IPS-18a (cell line): ENCODE measurements at regions not wholly inside any gene's neighbourhood (a gene's known extent, or its start where the extent isn't known, plus 50 kb on each side); places are given as distances from the start of the nearest gene placed in this dataset.
"Not testable (repeated sequence)": the region's sequence is repeated elsewhere in the genome, so short reads cannot be mapped to it uniquely, and the experiment has no call there.

Source experiments
- H3K27ac ChIP-seq: one replicate; pipeline ENCODE4 v1.5.1; 2013; ENCODE audit warnings: low read length
- H3K27me3 ChIP-seq: one replicate; pipeline ENCODE4 v1.6.1; 2013; ENCODE audit warnings: mild to moderate bottlenecking, low read length; ENCODE audit not compliant: control insufficient read depth, insufficient read depth
- H3K36me3 ChIP-seq: one replicate; pipeline ENCODE4 v1.6.1; 2013; ENCODE audit warnings: low read depth, low read length; ENCODE audit not compliant: control insufficient read depth
- H3K4me1 ChIP-seq: one replicate; pipeline ENCODE4 v1.6.1; 2013; ENCODE audit warnings: low read depth, low read length; ENCODE audit not compliant: control insufficient read depth
- H3K4me3 ChIP-seq: one replicate; pipeline ENCODE4 v1.5.1; 2013; ENCODE audit warnings: low read length
- H3K9ac ChIP-seq: one replicate; pipeline ENCODE4 v1.6.1; 2013; ENCODE audit warnings: mild to moderate bottlenecking, low read length, moderate library complexity
- H3K9me3 ChIP-seq: one replicate; pipeline ENCODE4 v1.6.1; 2013; ENCODE audit warnings: low read depth, low read length; ENCODE audit not compliant: control insufficient read depth

DNA sequence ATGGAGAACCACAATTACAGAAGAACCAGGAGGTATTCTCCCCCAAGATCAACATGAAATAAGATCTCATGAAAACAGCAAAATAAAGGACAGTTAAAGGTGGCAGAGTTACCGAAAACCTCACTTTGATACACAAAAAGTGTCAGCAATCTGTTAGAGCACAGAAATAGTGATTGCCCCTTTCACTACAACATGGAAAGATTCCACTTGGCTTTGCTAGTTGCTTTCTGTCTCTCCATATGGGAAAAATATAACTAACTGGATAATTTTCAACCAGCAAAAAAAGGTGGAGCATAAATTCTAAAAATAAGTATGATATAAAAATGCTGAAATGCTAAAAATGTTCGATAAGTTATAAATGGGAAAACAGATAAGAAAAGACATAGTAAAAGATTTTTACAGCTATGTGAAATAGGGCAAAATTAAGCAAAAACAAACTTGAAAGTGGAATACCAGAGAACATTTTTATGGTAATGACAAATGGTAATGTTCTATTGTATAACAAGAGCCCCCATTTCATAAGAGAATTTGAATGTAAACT, 90.2 kb downstream of the GPR85 start:
- H3K36me3 ChIP-seq, result no peaks in the 10 kb centered on the region
- no peaks in the 10 kb centered on the region for H3K9me3 ChIP-seq
- no peaks in the 10 kb centered on the region for H3K27me3 ChIP-seq
- H3K4me1 ChIP-seq, result no peaks in the 10 kb centered on the region
- H3K9ac ChIP-seq, result no peak overlapping the region
- H3K4me3 ChIP-seq, result no peak overlapping the region
- no peak overlapping the region for H3K27ac ChIP-seq

DNA sequence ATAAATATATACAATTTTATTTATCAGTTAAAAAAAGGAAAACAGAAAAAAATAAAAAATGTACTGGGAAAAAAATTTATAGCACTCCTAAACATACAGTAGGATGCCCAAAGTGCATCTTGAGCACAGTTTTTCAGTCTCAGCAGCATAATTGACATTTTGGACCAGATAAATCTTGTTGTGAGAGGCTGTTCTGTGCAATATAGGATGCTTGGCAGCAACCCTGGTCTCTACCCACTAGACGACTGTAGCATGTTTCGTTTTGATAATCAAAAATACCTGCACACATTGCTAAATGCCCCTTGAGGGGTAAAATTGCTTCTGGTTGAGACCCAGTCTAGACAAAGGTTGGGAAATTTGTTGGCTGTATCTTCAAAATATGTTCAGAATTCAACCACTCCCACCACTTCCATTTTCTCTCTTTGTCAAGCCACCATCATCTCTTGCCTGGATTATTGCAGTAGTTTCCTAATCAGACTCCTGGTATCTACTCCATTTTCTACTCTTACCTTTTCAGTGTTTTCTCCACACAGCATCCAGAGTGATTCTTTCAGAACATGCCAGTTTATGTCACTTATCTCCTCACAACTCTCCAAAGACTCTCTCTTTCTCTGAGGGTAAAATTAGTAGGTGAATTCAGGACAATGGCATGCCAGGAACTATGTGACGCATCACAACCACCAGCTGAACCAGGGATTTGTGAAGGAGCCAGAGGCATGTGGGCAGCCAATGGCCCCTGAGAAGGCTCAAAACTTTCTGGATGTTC, 91.4 kb downstream of the GPR85 start:
- Histone ChIP-seq H3K9ac (no peak overlapping the region), H3K4me1 (no peaks in the 10 kb centered on the region), H3K4me3 (no peak overlapping the region), H3K36me3 (no peaks in the 10 kb centered on the region), H3K27me3 (no peaks in the 10 kb centered on the region), H3K27ac (no peak overlapping the region), H3K9me3 (no peaks in the 10 kb centered on the region)

DNA sequence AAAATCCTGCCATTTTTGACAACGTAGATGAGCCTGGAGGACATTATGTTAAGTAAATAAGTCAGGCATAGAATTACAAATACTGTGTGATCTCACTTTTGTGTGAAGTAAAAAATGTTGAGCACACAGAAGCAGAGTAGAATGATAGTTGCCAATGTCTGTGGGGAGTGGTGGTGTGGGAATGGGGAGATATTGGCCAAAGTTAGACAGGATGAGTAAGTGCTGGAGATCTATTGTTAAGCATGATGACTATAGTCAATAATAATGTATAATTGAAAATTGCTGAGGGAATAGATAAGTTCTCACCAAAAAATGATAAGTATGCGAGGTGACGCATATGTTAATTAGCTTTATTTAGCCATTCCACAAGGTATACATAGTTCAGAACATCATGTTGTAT, 92.0 kb downstream of the GPR85 start:
- no peak overlapping the region for H3K27ac ChIP-seq
- H3K9me3 ChIP-seq, result no peaks in the 10 kb centered on the region
- H3K4me3 ChIP-seq, result no peak overlapping the region
- no peaks in the 10 kb centered on the region for H3K36me3 ChIP-seq
- H3K27me3 ChIP-seq, result no peaks in the 10 kb centered on the region
- no peak overlapping the region for H3K9ac ChIP-seq
- H3K4me1 ChIP-seq, result no peaks in the 10 kb centered on the region

DNA sequence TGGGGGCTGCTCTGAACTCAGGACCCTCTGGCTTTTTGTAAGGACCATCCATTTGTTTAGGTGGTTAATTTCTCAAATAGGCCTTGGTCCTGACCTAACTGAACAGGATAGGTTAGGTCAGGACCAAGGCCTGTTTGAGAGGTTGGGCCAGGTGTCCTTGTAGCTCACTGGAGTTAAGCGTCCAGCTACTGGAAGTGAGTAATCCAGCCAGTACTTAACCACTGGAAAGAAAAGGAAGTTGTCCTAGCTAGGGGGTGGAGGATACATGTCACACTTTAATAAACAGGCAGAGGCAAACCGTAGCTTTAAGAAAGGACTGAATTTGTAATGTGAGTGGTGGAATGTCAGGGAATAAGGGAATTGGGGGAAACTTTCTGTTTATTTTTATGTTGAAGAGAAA, 96.0 kb downstream of the GPR85 start:
- Histone ChIP-seq H3K36me3 (no peaks in the 10 kb centered on the region), H3K27ac (no peak overlapping the region), H3K27me3 (no peaks in the 10 kb centered on the region), H3K4me3 (no peak overlapping the region), H3K9me3 (no peaks in the 10 kb centered on the region), H3K9ac (no peak overlapping the region), H3K4me1 (peaks cover 8% of the 10 kb centered on the region)

DNA sequence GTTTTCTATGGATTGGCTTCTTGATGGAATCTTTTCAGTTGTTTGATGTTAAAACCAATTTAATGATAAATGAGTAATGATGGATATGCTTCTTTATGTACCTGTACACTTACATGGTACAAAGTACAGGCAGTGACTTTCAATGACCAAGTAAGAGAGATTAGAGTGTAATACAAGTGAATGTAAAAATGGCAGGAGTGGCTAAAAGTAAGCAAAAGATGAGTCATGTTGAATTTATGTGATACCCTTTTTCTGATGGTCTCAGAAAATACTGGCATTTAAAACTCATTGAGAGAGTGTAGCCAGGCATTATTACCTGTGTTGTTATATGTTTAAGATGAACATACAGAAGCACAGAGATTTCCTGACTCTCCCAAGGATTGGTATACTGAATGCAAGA, 97.1 kb downstream of the GPR85 start:
- no peaks in the 10 kb centered on the region for H3K9me3 ChIP-seq
- H3K4me1 ChIP-seq, result peaks cover 10% of the 10 kb centered on the region
- H3K27ac ChIP-seq, result no peak overlapping the region
- no peaks in the 10 kb centered on the region for H3K27me3 ChIP-seq
- no peak overlapping the region for H3K9ac ChIP-seq
- H3K36me3 ChIP-seq, result no peaks in the 10 kb centered on the region
- no peak overlapping the region for H3K4me3 ChIP-seq

DNA sequence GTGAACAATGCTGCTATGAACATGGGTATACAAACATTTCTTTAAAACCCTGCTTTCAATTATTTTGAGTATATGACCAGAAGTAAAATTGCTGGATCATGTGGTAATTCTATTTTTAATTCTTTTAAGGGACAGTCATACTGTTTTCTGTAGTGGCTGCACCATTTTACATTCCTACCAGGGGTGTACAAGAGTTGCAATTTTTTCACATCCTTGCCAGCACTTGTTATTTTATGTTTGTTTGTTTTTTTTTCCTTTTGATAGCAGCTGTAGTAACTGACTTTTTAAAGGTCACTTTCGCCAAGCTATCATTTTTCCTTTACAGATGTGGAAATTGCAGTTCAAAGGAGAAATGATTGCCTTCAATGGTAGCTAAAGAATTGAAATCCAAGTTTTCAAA, 99.5 kb downstream of the GPR85 start:
- H3K27me3 ChIP-seq, result no peaks in the 10 kb centered on the region
- no peaks in the 10 kb centered on the region for H3K9me3 ChIP-seq
- no peak overlapping the region for H3K27ac ChIP-seq
- H3K9ac ChIP-seq, result no peak overlapping the region
- no peaks in the 10 kb centered on the region for H3K36me3 ChIP-seq
- H3K4me3 ChIP-seq, result no peak overlapping the region
- peaks cover 10% of the 10 kb centered on the region for H3K4me1 ChIP-seq

DNA sequence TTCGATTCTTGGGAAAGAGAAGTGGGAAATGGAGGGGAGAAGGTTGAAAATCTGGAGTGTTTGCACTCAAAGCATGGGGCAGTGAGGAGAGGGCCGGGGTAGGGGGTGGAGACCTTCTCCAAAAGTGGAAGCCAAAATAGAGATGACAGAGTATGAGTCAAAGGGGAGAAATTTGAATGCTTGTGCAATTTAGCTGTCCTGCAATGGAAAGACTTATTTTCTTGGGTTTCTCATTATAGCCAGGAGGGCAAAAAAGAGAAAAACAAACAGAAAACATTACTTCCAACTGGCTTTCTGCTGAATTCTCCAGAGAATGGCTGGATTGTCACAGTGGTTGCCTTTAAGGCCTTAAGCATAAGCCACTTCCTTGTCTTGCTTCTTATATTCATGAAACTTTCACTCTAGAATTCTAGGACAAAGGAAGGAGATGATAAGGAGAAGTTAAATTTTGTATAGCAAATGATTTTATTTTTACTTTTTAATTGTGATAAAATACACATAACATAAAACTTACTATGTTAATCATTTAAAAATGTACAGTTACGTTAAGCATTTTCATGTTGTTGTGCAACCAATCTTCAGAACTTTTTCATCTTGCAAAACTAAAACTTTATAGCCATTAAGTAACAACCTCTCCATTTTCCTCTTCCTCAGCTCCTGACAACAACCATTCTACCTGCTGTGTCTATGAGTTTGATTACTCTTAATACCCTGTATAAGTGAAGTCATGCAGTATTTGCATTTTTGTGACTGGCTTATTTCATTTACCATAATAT, 100.2 kb downstream of the GPR85 start:
- Histone ChIP-seq H3K27me3 (no peaks in the 10 kb centered on the region), H3K4me1 (peaks cover 10% of the 10 kb centered on the region), H3K9ac (no peak overlapping the region), H3K4me3 (no peak overlapping the region), H3K9me3 (no peaks in the 10 kb centered on the region), H3K27ac (no peak overlapping the region), H3K36me3 (no peaks in the 10 kb centered on the region)

DNA sequence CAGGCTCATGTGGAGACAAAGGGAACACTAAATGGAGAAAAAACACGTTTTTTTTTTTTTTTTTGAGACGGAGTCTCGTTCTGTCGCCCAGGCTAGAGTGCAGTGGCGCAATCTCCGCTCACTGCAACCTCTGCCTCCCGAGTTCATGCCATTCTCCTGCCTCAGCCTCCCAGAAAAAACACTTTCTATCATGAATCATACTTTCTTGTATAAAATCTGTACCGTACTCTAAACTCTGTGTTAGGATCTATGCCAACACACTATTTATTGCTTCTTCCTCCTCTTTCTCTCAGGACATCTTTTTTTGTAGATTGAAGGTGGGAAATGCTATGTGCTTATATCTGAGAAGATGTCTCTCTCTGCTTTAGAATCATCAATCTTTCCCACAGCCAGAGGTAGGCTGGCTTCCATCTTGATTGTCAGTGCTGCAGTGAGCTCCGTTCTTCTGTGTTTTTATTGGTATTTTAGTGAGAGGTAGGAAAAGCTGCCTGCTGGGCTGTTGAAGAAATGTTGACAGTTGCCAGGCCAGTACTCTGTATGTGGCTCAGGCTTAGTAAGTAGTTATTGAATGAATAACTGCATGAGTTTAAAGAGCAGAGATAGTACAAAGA, 101.1 kb downstream of the GPR85 start:
- Histone ChIP-seq H3K9ac (no peak overlapping the region), H3K36me3 (no peaks in the 10 kb centered on the region), H3K4me3 (no peak overlapping the region), H3K4me1 (peaks cover 10% of the 10 kb centered on the region), H3K9me3 (no peaks in the 10 kb centered on the region), H3K27ac (no peak overlapping the region), H3K27me3 (no peaks in the 10 kb centered on the region)

DNA sequence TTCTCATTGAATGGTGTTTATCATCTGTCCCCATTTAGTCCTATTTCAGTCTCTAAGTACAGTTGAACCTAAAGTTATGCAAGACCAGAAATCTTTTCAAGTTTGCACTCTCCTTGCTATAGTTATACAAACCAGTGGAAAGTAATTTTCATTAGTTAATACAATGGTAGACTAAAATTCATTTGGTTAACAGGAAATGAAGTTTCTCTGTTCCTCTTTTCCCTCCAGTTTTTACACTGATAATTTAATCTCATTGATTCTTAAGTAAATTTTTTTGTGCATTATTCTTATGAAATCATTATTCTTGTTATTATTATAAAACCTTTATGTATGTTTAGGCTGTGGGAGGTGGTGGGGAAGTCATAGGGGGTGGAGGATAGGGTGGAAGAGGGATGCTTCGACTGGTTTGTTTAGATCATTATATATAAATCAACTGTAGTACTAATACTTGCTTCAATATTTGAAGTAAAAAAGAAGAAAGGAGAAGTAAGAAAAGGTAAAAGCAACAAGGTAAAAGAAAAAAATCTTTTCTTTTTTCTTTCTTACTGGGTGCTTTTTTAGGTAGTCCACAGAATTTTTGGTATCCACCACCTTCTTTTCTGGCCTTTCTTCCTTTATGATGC, 104.1 kb downstream of the GPR85 start:
- Histone ChIP-seq H3K27ac (no peak overlapping the region), H3K4me3 (no peak overlapping the region), H3K9me3 (no peaks in the 10 kb centered on the region), H3K4me1 (peaks cover 8% of the 10 kb centered on the region), H3K9ac (no peak overlapping the region), H3K36me3 (no peaks in the 10 kb centered on the region), H3K27me3 (no peaks in the 10 kb centered on the region)

DNA sequence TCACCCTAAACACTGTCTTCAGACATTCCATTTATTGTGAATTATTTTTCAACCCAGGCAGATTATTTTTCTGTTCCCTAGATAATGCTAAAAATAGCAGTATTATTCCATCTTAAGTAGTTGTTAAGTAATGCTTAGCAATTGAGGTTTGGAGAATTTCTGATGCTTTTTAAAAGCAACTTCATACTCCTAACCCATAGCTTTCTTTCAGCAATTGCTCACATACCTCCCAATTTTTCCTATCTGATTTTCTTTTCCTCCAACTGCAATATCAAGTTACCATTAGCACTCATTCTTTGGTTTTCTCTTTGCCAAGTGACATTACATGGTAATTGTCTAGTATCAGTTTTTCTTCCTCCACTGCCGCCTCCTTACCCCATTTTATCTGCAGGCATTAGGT, 104.7 kb downstream of the GPR85 start:
- Histone ChIP-seq H3K9ac (no peak overlapping the region), H3K27ac (no peak overlapping the region), H3K9me3 (no peaks in the 10 kb centered on the region), H3K4me3 (no peak overlapping the region), H3K27me3 (no peaks in the 10 kb centered on the region), H3K4me1 (peaks cover 8% of the 10 kb centered on the region), H3K36me3 (no peaks in the 10 kb centered on the region)

DNA sequence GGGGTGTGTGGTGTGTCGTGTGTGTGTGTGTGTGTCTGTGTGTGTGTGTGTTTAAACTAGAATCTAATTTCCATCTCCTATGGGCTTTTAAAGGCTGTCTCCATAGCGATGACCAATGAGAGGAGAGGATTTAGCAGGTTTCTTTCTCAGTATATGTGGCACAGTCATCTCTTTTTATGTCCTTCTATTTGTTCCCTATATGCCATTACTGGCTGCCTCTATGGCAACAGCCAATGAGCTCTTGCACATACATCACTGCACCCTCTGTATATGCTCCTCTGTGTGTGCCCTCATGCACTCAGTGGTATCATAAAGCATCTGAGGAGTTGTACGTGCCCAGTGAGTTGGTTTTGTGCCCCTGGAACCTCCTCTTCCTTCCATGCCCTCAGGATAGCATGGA, 107.6 kb downstream of the GPR85 start:
- not testable (repeated sequence) for H3K36me3 ChIP-seq, H3K9me3 ChIP-seq, H3K4me1 ChIP-seq, H3K4me3 ChIP-seq, H3K27me3 ChIP-seq, H3K9ac ChIP-seq, H3K27ac ChIP-seq
